K562 (cell line): ENCODE measurements at regions not wholly inside any gene's neighbourhood (a gene's known extent, or its start where the extent isn't known, plus 50 kb on each side); places are given as distances from the start of the nearest gene placed in this dataset.

Experiments used
- BRCA1 ChIP-seq, 2 experiments: fragments of 450-650 bp in 1 of 2; sonication (generic) in 1 of 2; formaldehyde crosslinking in 1 of 2; IDR thresholded peaks; 2 replicates each; pipeline versions ENCODE4 v1.5.0 to v1.6.1; 2017 to 2020; ENCODE audit warnings: mild to moderate bottlenecking in 1 of 2, missing genetic modification reagents in 1 of 2
- BRD4 ChIP-seq: fragments of 200-600 bp; sonication (generic); IDR thresholded peaks from 2 replicates; pipeline ENCODE4 v1.6.1; 2017; ENCODE audit warnings: inconsistent platforms
- KAT7 ChIP-seq: sonication (generic); formaldehyde crosslinking; IDR thresholded peaks from 2 replicates; pipeline ENCODE4 v1.8.0; 2022; ENCODE audit warnings: missing genetic modification reagents, mild to moderate bottlenecking, borderline replicate concordance
- ZKSCAN1 ChIP-seq: fragments of 150-350 bp; IDR thresholded peaks from 2 replicates; pipeline ENCODE4 v1.6.1; 2016; ENCODE audit warnings: low read depth, low read length
- TF ChIP-seq, protein P1 (sequence below): sonication (generic); formaldehyde crosslinking; IDR thresholded peaks from 2 replicates; pipeline ENCODE4 v1.5.0; 2020; ENCODE audit warnings: missing genetic modification reagents

DNA sequence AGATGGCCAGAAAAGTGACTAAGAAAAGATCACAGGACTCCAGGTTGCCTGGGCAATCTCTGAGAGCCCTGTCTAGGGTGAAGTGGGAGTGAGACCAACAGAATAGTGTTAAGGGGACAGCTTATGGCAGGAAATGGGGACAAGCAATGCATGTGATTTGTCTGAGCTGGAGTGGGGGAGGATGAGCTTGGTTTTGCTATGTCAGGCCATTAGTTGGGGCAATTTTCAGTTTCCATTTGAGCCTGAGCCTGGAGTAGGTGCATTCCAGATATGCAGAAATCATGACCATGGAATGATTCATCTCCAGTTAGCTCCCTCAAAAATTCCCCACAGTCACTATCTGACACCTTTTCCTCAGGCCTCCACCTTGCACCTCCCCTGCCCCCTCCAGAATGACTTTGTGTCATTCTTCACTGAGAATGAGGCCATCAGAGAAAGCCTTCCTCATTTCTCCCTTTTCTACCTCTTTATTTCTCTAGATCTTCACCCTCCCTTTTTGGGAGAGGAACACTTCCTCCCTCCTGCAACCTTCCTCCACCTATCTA, 150.9 kb upstream of the PLEKHG7 start:
- no peak for TF ChIP-seq KAT7 (CRISPR knock-in tag)
- TF ChIP-seq, protein P1, sequence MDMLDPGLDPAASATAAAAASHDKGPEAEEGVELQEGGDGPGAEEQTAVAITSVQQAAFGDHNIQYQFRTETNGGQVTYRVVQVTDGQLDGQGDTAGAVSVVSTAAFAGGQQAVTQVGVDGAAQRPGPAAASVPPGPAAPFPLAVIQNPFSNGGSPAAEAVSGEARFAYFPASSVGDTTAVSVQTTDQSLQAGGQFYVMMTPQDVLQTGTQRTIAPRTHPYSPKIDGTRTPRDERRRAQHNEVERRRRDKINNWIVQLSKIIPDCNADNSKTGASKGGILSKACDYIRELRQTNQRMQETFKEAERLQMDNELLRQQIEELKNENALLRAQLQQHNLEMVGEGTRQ (CRISPR knock-in tag), result no peak
- TF ChIP-seq BRCA1 (IDR thresholded peaks at IDR 0.05), result no peak
- TF ChIP-seq BRCA1 (CRISPR knock-in tag; IDR thresholded peaks at IDR 0.05), result no peak
- no peak for TF ChIP-seq BRD4
- TF ChIP-seq ZKSCAN1, result no peak
